ENCODE measurements at regions not wholly inside any gene's neighbourhood (a gene's known extent, or its start where the extent isn't known, plus 50 kb on each side); places are given as distances from the start of the nearest gene placed in this dataset.

- TF ChIP-seq EZH2 (IDR thresholded peaks at IDR 0.05; ENCODE audit: low read depth, unreplicated experiment): no peak
- no peak for TF ChIP-seq CTCF (conservative IDR thresholded peaks at IDR 0.05; ENCODE audit: low read depth in 2 of 2)
- no peak for TF ChIP-seq EZH2phosphoT487 (IDR thresholded peaks at IDR 0.05; ENCODE audit: unreplicated experiment)
- no peak for TF ChIP-seq REST (IDR thresholded peaks at IDR 0.05; ENCODE audit: unreplicated experiment)
- no peak for TF ChIP-seq CREB1 (CRISPR knock-in tag; IDR thresholded peaks at IDR 0.05; ENCODE audit: low read depth)
- no peak for TF ChIP-seq NANOG (IDR thresholded peaks at IDR 0.05; ENCODE audit: borderline replicate concordance)
- TF ChIP-seq POLR2AphosphoS5 (IDR thresholded peaks at IDR 0.05; ENCODE audit: low read depth): no peak
Observed at GRCh38 chr13:40315416-40316064, 350.9 kb downstream of the FOXO1 start.

All from GM23338 (cell line).